MV-4-11 (cell line): ENCODE measurements at regions not wholly inside any gene's neighbourhood (a gene's known extent, or its start where the extent isn't known, plus 50 kb on each side); places are given as distances from the start of the nearest gene placed in this dataset.
"Not testable (repeated sequence)": the region's sequence is repeated elsewhere in the genome, so short reads cannot be mapped to it uniquely, and the experiment has no call there.

Source experiments
- DNase-seq: peaks from one replicate; lab custom pipeline; 2025; lab: John Stamatoyannopoulos, UW

DNA sequence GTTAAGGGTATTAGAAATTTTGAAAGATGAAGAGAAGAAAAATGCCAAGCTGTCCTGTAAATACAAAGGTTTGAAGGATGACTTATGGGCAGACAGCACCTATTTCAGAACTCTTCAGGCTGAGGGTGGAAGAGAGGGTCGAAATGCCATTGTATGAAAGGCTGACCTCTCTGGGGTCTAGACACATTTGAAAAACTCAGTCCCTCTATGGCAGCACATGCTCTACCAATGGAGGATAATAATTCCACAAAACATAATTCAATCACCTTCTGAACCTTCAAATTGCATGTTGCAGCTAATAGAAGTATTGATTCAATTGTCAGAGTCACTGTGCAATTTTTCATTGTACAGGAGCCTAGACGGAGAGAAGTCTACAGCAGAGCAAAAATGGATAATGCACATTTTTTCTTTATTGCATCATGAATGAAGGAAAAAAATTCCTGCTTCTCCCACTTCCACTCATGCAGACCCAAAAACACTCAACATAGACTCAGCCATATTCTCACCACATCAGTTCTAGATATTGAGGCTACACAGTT, 569.1 kb downstream of the TBL1XR1 start:
- DNase-seq, result no peak

DNA sequence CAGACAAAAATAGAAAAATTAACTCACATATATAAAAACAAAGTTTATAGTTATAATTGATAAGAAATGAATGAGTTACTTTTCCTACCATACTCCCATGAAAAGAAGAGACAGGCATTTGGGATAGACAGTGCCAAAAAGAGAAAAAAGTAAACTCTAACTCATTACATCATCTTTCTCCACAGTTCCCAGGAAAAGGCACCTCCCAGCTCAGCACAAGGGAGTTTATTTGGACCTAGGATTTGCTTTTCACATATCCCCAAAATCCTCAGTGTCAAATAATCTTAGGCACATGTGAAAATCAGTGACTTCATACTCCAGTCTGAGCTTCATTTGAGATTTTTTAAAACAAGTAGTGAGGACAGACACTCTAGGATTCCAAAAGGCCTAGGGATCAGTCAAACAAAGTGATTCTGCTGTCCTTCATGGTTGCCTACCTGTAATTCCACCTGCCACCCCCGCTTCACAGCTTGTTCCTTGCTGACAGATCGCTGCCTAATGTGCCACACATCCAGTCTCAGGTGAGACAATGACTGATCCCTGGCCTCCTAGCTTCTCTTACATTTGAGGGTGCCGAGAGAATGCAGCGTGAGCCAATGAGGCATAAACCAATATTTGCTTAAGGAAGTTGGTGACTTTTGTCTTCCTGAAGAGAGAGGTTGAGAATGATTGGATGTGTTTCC, 573.7 kb downstream of the TBL1XR1 start:
- no peak for DNase-seq

DNA sequence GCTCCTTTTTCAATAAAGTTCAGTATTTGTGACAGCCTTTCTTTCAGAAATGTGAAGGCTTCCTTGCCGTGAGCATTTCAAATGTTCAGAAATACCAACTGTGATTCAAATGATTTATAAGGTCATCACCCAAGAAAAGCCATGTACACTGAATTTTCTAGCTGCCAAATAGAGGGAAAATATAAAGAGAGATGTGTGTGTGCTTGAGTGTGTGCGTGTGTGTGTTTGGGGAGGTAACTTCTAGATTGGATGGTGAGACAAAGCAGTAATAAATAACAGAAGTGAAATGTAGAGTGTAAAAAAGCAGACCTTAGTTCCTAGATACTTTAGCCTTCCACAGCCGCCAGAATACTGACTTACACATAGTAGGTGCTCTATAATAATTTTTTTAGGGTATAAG, 577.4 kb downstream of the TBL1XR1 start:
- no peak for DNase-seq

DNA sequence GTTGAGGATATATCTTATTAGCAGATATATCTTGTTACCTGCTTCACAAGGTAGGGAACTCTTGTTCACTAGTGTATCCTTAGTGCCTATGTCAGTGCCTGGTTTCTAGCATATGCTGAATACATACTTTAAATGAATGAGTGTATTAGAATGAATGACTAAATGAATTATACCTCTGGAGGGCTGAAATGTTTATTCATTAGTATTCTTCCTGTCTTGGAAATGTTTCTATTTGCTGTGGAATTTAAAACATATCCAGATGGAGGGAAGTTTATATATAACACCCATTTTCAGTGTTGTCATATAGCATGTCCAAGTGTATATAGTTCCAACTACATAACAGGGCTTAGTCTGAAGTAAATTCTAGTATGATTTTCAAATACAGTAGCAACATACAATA, 581.5 kb downstream of the TBL1XR1 start:
- DNase-seq, result no peak

DNA sequence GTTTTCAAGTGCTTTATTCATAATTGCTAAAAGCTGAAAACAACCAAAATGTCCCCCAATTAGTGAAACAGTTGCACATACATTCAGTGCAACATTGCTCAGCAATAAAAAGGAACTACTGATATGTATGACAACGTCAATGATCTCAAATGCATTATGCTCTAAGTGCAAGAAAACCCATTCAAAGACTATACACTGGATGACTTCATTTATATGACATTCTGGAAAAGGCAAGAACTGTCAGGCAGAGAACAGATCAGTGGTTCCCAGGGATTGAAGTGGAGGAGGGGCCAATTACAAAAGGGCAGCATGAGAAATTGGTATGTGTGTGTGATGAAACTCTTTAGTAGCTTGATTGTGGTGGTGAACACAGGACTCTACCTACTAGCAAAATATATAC, 585.6 kb downstream of the TBL1XR1 start:
- DNase-seq, result no peak

DNA sequence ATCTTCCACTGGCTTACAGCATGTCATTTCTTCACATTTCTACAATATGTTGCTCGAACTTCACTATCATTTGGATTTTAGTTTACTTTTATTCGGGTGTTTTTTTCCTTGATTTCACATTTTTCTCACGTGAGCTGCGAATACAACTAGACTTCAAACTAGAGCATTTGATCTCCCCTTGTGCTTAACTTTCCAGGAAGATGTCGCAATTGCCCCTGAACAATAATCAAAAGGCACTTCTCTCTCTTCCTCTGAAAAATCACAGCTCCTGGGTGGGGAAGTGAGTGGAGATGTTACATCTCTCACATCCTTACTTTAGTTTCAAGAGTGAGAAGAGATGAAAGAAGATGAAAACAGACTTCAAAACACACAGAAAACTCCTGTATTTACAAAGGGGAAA, 587.9 kb downstream of the TBL1XR1 start:
- no peak for DNase-seq

DNA sequence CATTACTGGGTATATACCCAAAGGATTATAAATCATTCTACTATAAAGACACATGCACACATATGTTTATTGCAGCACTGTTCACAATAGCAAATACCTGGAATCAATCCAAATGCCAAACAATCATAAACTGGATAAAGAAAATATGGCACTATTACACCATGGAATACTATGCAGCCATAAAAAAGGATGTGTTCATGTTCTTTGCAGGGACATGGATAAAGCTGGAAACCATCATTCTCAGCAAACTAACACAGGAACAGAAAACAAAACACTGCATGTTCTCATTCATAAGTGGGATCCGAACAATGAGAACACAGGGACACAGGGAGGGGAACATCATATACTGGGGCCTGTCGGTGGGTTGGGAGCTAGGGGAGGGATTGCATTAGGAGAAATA, 591.7 kb downstream of the TBL1XR1 start:
- DNase-seq, result not testable (repeated sequence)

DNA sequence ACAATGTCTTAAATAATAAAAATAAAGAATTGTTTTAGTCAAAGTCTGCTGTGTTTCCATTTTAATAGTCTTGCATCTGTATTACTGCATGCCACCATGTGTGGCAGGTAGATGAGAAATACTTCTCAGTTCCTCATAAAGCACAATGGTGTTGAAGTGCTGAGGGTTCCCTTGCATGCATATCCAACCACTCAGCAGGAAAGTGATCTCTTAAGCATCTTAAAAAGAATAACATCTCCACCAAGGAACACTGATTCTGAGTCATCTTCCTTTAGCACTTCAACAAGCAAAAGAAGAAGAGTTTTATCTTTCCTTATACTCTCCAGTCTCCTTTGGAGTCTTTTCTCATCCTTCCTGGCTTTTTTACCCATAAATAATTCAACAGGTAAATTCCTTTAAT, 602.0 kb downstream of the TBL1XR1 start:
- DNase-seq, result no peak

DNA sequence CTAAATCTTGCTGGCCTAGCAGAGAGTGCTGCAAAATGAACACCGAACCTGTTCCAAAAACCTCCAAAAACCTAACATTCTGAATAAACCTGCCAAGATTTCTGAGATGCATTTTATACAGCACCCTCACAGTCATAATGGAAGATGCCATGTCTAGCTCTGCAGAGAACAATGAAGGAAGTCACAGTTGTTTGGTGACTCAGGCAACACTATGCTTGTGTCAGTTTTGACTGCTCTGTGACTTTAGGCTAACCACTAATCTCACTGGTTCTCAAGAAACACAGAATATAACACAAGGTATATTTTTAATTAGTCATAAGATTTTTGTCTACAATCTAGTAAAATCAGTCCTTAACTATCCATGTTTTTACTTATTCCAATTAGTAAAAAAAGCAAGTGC, 606.6 kb downstream of the TBL1XR1 start:
- DNase-seq, result no peak

DNA sequence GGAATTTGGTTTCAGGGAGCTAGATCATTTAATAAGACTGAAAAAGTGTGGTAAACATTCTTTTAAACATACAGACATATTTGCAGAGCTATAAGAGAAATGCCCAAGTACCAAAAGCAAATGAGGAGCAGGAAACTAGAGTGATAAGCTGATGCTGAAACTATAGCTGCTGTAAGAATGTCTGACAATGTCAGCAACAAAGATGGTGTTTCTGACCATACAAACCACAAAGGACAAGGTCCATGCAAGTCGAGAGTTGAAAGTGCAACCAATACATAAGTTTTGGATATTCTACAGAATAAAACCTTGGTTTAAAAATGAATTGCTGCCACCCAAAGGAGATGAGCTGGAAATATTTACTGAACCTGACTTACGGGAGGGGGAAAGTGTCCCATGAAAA, 610.2 kb downstream of the TBL1XR1 start:
- DNase-seq, result no peak

DNA sequence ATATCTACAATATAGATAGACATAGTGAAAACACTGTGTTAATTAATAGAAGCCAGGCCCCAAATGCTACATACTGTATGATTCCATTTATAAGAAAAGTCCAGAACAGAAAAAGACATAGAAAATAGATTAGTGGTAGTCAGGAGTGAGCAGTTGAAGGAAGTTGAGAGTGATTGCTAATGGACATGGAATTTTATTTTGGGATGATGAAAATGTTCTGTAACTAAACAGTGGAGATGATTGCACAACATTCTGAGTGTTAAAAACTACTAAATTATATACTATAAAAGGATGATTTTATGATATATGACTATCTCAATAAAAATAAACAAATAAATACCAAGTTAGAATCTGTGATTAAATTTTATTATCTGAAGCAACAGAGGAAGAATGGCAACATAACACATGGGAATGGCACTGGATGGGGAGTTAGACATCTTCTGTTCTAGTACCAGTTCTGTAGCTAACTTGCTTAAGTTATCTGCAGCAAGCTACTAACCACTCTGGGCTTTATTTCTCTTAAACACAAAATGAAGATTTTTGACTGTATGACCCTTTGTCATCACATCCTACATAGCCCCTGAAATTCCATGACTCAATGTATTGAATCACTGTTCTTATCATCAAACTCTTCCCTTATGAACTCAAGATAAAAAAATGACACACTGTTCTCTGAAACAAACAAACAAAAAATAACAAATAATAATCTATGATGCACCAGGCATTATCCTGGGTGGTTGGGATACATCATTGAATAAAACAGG, 612.7 kb downstream of the TBL1XR1 start:
- no peak for DNase-seq

DNA sequence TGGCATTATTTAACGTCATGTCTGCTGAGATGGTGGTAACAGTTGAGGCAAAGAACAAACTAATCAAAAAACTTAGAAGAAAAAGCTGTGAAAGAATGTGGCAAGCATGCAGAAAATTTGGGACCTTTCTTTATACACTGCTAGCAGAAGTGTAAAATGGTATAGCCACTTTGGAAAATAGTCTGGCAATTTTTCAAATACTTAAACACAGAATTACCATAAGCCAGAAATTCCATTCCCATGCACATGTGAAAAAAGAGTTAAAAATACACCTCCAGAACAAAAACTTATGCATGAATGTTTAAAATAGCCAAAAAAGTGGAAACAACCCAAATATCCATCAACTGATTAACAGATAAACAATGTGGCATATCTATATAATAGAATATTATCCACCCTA, 613.3 kb downstream of the TBL1XR1 start:
- DNase-seq, result no peak

DNA sequence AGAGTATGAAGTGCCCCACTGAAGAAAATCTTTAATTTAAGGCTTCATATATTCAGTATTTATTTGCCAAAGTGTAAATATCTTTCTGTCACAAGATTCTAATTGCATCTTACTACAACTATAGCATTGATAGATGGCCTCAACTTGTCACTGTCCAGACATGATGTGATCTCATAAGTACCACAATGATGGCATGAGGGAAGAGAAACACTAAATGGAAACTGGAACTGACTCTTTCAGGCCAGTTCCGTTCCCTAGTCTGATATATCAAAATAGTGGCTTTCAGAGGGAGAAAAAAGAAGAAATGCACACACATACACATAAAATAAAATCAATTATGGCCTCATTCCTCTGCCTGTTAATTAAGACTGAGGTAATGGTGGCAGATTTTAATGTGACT, 615.7 kb downstream of the TBL1XR1 start:
- DNase-seq, result peak; percentile 22

DNA sequence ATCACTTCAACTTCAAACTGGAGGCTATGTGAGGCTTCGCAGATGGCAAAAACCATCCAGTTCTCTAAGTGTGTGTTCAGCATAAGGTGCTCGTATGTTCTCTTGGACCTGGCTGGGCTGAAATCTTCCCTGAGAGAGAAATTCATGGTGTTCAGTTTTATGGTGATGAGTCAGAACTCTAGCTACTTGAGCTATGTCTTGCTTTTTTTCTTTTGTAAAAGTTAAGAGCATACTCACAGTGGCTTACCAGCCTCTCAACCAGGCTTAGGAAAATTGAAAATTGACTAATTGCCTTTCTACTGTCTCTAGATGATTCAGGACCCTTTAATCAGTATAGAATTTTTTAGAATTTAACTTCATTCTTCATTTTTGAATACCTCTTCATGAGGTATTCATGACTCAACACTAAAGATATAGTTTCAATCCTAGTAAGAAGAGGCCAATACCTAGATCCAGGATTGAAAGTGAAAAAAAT, 617.5 kb downstream of the TBL1XR1 start:
- DNase-seq, result no peak

DNA sequence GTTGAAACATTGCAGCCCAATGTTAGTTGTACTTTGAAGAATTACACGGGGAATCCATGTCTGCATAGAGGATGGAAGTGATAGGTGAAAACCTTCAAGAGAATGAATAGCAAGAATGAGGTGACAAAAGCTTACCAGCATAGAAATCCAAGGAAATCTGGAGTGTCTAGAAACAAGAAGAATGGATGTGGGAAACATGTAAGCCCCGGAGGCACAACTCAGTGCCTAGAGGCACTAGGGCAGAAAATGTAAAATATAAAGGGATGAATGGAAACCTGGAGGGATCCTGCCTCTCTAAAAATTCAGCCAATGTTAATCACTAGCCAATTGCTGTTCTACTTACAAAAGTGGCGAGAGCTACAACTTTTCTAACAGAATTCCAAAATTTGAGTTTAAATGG, 619.0 kb downstream of the TBL1XR1 start:
- no peak for DNase-seq

DNA sequence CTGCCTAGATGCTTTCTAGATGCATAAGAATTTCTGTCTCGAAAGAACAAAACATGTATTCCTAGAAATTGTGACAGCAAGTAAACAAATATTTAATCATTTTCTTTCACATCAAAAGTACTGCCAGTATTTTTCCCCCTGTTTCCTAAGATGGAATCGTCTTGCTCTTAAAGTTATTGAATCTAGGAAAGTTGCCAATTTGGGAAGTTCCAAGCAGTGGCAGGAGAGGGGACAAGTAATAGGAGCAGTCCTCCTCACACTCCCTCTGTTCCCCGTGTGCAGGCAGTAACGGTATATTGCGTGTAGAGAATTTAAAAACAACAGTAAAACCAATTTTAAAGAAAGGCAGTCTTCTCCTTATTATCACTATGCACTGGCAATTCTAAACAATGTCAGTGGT, 619.8 kb downstream of the TBL1XR1 start:
- no peak for DNase-seq

DNA sequence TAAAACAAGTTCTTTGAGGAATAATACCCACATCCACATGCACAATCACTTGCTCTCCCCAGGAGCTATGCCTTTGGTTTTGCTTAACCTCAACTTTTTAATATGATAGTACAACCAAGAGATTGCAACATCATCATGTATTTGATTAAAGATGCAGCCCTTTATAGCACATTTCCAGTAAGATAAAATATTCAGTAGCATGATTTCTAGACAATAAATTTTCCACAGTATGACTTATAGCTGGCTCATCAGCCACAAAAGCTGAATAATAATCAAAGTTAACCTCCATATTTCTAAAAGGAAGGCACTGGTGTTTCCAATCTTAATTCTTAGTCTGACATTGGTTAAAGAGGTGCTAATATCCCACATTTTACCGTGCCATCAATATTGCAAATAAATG, 622.5 kb downstream of the TBL1XR1 start:
- DNase-seq, result no peak

DNA sequence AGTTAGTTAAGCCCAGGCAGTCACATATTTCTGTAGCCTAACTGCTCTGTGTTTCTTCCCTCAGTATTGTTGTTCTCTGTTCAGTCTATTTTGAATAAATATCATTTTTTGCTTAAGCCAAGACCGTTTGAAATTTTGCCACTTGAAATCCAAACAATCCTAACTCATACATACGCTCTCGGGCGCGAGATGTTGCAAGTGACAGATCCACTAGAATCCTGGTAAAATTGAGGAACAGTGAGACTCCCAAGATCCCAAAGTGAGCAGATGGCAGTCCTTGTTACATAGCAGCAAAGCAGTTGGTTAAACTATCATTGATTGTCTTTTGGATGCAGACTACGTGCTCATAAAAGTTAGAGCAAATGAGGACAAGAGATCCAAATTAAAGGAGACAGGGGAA, 625.4 kb downstream of the TBL1XR1 start:
- DNase-seq, result no peak

DNA sequence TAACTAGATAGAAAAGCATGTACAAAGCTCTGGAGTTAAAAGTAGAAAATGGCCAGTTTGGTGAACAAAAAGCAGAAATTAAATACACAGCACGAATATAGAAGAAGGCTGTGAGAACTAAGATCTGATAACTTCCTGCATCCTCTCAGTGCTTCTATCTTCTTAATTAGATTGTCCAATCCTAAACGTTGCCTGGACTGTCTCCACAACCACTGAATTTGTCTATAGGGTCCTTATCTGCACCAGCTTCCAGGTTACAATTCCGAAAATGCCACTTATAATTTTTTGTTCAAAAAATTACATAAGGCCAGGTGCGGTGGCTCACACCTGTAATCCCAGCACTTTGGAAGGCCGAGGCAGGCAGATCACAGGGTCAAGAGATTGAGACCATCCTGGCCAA, 626.3 kb downstream of the TBL1XR1 start:
- DNase-seq, result no peak

DNA sequence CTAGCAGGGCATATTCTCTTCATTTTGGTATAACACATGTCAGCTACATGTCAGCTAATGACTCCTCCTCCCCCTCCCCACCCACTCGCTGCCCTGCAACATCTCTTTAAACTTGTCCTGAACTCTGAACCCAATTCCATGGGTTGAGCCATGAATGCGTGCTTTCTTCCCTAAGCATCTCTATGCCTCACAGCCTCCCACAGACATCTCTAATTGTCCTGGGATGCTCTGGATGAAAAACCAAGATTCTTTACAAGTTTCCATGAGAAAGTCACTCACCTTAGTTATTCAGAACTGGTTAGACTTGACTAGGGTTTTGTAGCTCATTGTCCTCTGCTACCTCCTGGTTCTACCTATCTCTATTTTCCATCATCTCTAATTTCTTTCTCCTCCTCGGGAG, 629.1 kb downstream of the TBL1XR1 start:
- DNase-seq, result no peak

DNA sequence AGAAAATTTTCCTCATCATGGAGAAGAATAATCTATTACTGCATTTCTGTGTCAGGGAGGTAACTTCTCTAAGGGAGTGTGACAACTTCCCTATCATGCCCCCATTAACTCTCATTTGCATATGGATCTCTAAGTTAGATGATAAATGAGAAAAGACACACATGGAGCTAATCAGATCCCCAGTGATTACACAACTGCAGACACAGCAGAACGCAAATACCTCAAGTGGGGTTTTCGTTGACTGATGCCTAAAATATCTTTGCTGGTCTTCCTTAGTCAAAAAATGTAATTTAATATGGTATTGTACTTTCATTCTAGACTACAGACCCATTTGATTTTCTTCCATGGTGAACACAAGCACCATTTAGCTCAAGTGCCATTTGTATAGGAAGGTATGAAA, 630.5 kb downstream of the TBL1XR1 start:
- no peak for DNase-seq

DNA sequence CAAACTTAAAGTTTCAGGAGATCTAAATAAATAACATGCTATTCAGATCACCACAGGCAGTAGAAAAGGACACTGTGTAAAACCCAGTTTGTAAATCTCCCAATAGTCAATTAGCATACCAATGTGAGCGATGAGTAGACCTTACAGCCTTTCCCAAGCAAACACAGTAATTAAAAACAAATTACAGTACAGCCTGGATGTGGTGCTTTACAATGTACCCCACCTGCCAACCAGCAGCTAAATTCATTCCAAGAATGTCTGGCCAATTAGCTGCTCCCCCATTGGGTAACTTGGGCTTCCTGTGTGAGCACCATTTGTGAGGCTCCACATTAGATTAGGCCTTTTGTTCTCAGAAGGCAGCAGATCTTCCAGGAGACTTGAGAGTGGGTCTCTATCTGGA, 635.0 kb downstream of the TBL1XR1 start:
- DNase-seq, result no peak

DNA sequence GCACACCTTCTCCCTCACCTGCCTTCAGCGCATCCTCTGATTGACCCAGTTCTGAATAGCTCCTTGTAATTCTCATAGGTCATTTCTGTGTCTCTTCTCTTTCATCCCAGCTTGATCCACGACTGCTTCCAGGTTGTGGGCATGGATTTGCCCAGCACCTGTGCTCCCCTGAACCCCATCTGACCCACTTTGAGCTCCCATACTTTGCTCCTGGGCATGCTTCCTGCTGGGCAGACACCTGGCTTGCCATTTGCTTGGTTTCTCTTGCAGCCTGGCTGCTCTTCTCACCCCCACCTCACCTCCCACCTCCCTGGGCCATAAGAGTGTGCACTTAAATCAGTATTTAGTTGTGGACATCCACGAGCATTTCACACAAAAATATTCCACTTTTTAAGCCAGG, 635.5 kb downstream of the TBL1XR1 start:
- no peak for DNase-seq
